Upper lobe of left lung (tissue), 6 donors: ENCODE measurements at regions not wholly inside any gene's neighbourhood (a gene's known extent, or its start where the extent isn't known, plus 50 kb on each side); places are given as distances from the start of the nearest gene placed in this dataset.

ENCODE experiments used
- ATAC-seq, 2 donors: fragments of 200-7000 bp; cut with Tn5 transposase; one replicate each; pipeline ENCODE4 v1.9.1; 2022; ENCODE audit warnings: mild to moderate bottlenecking in 2 of 2, moderate library complexity in 2 of 2; ENCODE audit not compliant: low FRiP score in 2 of 2
- DNase-seq, 2 donors: peaks; one replicate each; pipeline ENCODE4 v3.0.0-alpha.2; 2019 to 2020
- H3K27ac ChIP-seq, 4 donors: fragments of 200-600 bp; sonication (generic); one replicate each; pipeline ENCODE4 v1.5.1; 2016 to 2019
- H3K27me3 ChIP-seq, 4 donors: fragments of 200-600 bp; sonication (generic); one replicate each; pipeline ENCODE4 v1.5.1; 2017 to 2019
- H3K36me3 ChIP-seq, 4 donors: fragments of 200-600 bp; sonication (generic); one replicate each; pipeline ENCODE4 v1.5.1; 2016 to 2019
- H3K4me1 ChIP-seq, 4 donors: fragments of 200-600 bp; sonication (generic); one replicate each; pipeline ENCODE4 v1.5.1; 2018 to 2019
- H3K4me3 ChIP-seq, 4 donors: fragments of 200-600 bp; sonication (generic); one replicate each; pipeline ENCODE4 v1.5.1; 2017 to 2019; ENCODE audit warnings: mild to moderate bottlenecking in 2 of 4, moderate library complexity in 1 of 4
- H3K9me3 ChIP-seq, 4 donors: fragments of 200-600 bp; sonication (generic); one replicate each; pipeline ENCODE4 v1.5.1; 2018 to 2019
- CTCF ChIP-seq, 6 experiments: fragments of 450-650 bp in 4 of 6; fragments of 200-600 bp in 2 of 6; sonication (generic) in 2 of 6; IDR thresholded peaks; one replicate each; pipeline ENCODE4 v1.5.1; 2016 to 2019; ENCODE audit warnings: antibody characterized with exemption in 6 of 6
- EP300 ChIP-seq, 4 donors: sonication (generic); formaldehyde crosslinking; IDR thresholded peaks; one replicate each; pipeline ENCODE4 v1.5.1; 2017; ENCODE audit warnings: antibody characterized with exemption in 4 of 4, control low read depth in 2 of 4
- POLR2A ChIP-seq, 4 donors: fragments of 450-650 bp; IDR thresholded peaks; one replicate each; pipeline ENCODE4 v1.5.1; 2016 to 2017; ENCODE audit warnings: antibody characterized with exemption in 4 of 4, mild to moderate bottlenecking in 2 of 4
- POLR2AphosphoS5 ChIP-seq, 2 donors: sonication (generic); formaldehyde crosslinking; IDR thresholded peaks; one replicate each; pipeline ENCODE4 v1.5.1; 2017; ENCODE audit warnings: antibody characterized with exemption in 2 of 2
- WGBS, 2 donors: methylation state at CpG; one replicate each; pipeline ENCODE4 v1.1.5; 2017 to 2018; 5-methylcytosine and 5-hydroxymethylcytosine counted together
- donor health status: DM: no; HTN: no; CAD: no; lungs with moderate emphysema.
- donor health status: DM: no; HTN: yes; CAD: no; lungs with severe emphysema.

DNA sequence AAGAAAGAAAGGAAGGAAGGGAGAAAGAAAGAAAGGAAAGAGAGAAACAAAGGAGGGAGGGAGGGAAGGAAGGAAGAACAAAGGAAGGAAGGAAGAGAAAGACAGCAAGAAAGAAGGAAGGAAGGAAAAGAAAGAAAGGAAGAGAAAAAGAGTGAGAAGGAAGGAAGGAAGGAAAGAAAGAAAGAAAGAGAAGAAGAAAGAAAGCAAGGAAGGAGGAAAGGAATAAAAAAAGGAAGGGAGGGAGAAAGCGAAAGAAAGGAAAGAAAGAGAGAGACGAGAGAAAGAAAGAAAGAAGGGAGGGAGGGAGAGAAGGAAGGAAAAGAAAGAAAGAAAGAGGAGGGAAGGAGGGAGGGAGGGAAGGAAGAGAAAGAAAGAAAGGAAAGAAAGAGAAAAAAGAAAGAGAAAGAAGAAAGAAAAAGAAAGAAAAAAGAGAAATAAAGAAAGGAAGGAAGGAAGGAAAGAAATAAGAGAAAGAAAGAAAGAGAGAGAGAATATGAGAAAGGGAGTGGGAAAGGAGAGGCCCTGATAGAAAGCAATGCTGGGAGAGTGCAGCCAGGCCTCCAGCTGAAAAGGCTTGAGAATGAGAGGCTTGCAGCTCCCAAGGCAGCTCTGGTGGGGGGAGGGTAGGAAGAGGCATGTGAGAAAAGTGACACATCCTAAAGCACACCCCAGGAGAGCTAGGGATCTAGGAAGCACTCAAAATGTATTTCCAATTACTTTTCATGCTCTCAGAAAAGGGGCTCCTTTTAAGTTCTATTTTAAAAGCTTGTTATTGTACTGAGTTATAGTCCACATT is 134.0 kb upstream of the ZIC3 start:
- no peak overlapping the region for H3K4me3 ChIP-seq
- TF ChIP-seq EP300 (IDR thresholded peaks at IDR 0.05): no peak
- 61% methylated on average over 2 of the region's 2 CpGs for WGBS, 2 donors
- peaks cover 0 to 23% (median 5%) of the 10 kb centered on the region in 4 donors for H3K4me1 ChIP-seq
- H3K27ac ChIP-seq: no peak overlapping the region
- DNase-seq (no peak), ATAC-seq (no peak)
- no peaks in the 10 kb centered on the region for H3K9me3 ChIP-seq
- no peaks in the 10 kb centered on the region for H3K36me3 ChIP-seq
- H3K27me3 ChIP-seq: peaks cover 0 to 30% (median 5%) of the 10 kb centered on the region in 4 donors

DNA sequence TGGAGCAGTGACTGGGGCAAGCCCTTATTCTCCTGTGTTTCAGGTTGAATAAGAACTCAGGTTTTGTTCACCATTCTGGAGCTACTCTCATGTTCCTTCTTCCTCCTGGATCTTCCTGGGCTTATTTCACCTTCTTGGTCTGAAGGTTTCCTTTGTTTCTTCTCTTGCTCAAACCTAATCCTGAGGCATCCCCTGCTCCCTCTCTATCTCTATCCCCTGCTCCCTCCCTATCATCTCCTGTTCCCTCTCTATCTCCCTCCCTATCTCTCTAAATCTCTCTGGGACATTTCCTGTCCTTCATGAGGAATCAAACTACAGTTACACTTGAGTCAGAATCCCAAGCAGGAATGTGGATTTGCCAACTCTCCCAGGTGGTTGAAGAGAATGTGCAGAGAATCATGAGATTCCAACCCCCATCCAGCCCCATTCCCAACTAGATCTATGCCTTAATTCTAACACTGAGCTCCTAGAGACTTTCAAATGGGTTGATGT is 134.9 kb upstream of the ZIC3 start:
- H3K4me3 ChIP-seq: no peak overlapping the region
- ATAC-seq (no peak), DNase-seq (no peak)
- TF ChIP-seq POLR2AphosphoS5 (IDR thresholded peaks at IDR 0.05) (no peak), EP300 (IDR thresholded peaks at IDR 0.05) (no peak), CTCF (IDR thresholded peaks at IDR 0.05) (no peak), POLR2A (IDR thresholded peaks at IDR 0.05) (no peak)
- no peaks in the 10 kb centered on the region for H3K36me3 ChIP-seq
- H3K27ac ChIP-seq: no peak overlapping the region
- H3K9me3 ChIP-seq: no peaks in the 10 kb centered on the region
- peaks cover 0 to 26% (median 5%) of the 10 kb centered on the region in 4 donors for H3K4me1 ChIP-seq
- peaks cover 0 to 37% (median 5%) of the 10 kb centered on the region in 4 donors for H3K27me3 ChIP-seq

DNA sequence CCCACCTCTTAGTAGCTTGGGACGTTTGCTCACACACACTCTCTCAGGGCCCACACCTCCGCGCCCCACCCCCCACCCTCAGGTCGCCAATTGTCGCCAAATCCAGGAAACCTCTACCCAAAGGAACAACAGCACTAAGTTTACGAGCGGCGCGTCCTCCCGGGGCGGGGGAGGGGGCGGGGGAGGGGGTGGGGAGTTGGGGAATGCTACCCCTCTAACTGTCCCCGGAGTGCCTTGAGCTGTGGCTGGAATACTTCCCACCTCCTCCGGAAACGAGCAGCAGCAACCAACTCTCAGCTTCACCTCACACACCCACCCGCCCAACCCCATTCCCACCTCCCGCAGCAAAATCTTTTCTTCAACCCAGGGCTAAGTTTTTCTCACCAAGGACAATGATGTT is 135.6 kb upstream of the ZIC3 start:
- WGBS, 2 donors: 0 to 28% methylated on average over 1 to 10 of the region's 17 CpGs
- Histone ChIP-seq H3K4me1 (peaks cover 0 to 26% (median 5%) of the 10 kb centered on the region in 4 donors), H3K27ac (no peak overlapping the region), H3K9me3 (no peaks in the 10 kb centered on the region), H3K36me3 (no peaks in the 10 kb centered on the region), H3K27me3 (peaks cover 0 to 44% (median 5%) of the 10 kb centered on the region in 4 donors), H3K4me3 (no peak overlapping the region)
- TF ChIP-seq POLR2A (IDR thresholded peaks at IDR 0.05) (no peak), POLR2AphosphoS5 (IDR thresholded peaks at IDR 0.05) (no peak), EP300 (IDR thresholded peaks at IDR 0.05) (no peak), CTCF (IDR thresholded peaks at IDR 0.05) (no peak)
- no peak for ATAC-seq
- no peak for DNase-seq

GRCh38 chrX:137428766-137429591 is 136.9 kb upstream of the ZIC3 start:
- Histone ChIP-seq H3K36me3 (no peaks in the 10 kb centered on the region), H3K9me3 (no peaks in the 10 kb centered on the region), H3K4me1 (peaks cover 0 to 26% (median 5%) of the 10 kb centered on the region in 4 donors), H3K27ac (no peak overlapping the region), H3K4me3 (peak overlapping the region in 3 of 4 donors; percentile 32 to 54 (median 50)), H3K27me3 (peaks cover 0 to 50% (median 5%) of the 10 kb centered on the region in 4 donors)
- ATAC-seq (no peak), DNase-seq (peak in 1 of 2 donors; percentile 42)
- TF ChIP-seq EP300 (IDR thresholded peaks at IDR 0.05): no peak
- TF ChIP-seq CTCF (IDR thresholded peaks at IDR 0.05): no peak
- no peak for TF ChIP-seq POLR2A (IDR thresholded peaks at IDR 0.05)
- TF ChIP-seq POLR2AphosphoS5 (IDR thresholded peaks at IDR 0.05): no peak
- WGBS, 2 donors: 6 to 38% methylated on average over 10 to 41 of the region's 44 CpGs

DNA sequence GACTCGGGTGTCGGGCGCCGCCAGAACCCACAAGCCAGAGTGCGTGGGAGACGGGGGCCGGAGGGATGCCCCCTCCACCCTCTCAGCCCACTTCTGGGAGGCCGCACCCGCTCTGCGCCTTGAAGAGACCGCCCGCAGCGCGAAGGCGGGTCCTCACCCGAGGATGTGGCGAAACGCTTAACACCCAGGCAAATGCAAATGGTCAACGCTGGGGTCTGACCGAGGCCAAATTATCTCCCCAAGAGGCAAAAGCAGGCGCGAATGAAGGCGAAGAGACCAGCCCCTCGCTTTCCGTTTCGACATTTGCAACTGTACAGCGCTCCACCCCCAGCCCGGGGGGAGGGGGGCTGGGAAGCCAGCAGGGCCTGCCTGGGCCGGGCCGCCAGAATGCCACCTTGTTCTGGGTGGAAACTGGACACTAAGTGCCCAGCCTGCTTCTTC is 137.7 kb upstream of the ZIC3 start:
- H3K4me1 ChIP-seq: peaks cover 0 to 26% (median 5%) of the 10 kb centered on the region in 4 donors
- DNase-seq (peak in 1 of 2 donors; percentile 61), ATAC-seq (peak; percentile 34 to 37)
- H3K27me3 ChIP-seq: peaks cover 0 to 50% (median 5%) of the 10 kb centered on the region in 4 donors
- TF ChIP-seq POLR2AphosphoS5 (IDR thresholded peaks at IDR 0.05) (no peak), CTCF (IDR thresholded peaks at IDR 0.05) (no peak), POLR2A (IDR thresholded peaks at IDR 0.05) (no peak), EP300 (IDR thresholded peaks at IDR 0.05) (no peak)
- no peak overlapping the region for H3K27ac ChIP-seq
- 31% methylated on average over 27 of the region's 30 CpGs; no CpG with 5 or more reads in 1 of the 2 donors for WGBS, 2 donors
- H3K4me3 ChIP-seq: peak overlapping the region; percentile 1 to 54 (median 41)
- no peaks in the 10 kb centered on the region for H3K36me3 ChIP-seq
- H3K9me3 ChIP-seq: no peaks in the 10 kb centered on the region
